Ishikawa (cell line): ENCODE measurements at regions not wholly inside any gene's neighbourhood (a gene's known extent, or its start where the extent isn't known, plus 50 kb on each side); places are given as distances from the start of the nearest gene placed in this dataset.

Experiments
- CEBPB ChIP-seq: IDR thresholded peaks from 2 replicates; pipeline ENCODE4 v1.6.1; 2012
- CREB1 ChIP-seq: IDR thresholded peaks from 2 replicates; pipeline ENCODE4 v1.6.1; 2012; ENCODE audit warnings: low read depth
- EGR1 ChIP-seq: IDR thresholded peaks from 2 replicates; pipeline ENCODE4 v1.6.1; 2012
- EP300 ChIP-seq: IDR thresholded peaks from 2 replicates; pipeline ENCODE4 v1.6.1; 2012; ENCODE audit warnings: borderline replicate concordance
- FOXM1 ChIP-seq: IDR thresholded peaks from 2 replicates; pipeline ENCODE4 v1.6.1; 2012; ENCODE audit warnings: low read depth, borderline replicate concordance
- MAX ChIP-seq: IDR thresholded peaks from 2 replicates; pipeline ENCODE4 v1.6.1; 2012
- NFIC ChIP-seq: IDR thresholded peaks from 2 replicates; pipeline ENCODE4 v1.6.1; 2012
- RAD21 ChIP-seq: IDR thresholded peaks from 2 replicates; pipeline ENCODE4 v1.6.1; 2012; ENCODE audit warnings: low read depth
- REST ChIP-seq: IDR thresholded peaks from 2 replicates; pipeline ENCODE4 v1.6.1; 2012; ENCODE audit warnings: low read depth, mild to moderate bottlenecking
- TAF1 ChIP-seq: IDR thresholded peaks from 2 replicates; pipeline ENCODE4 v1.6.1; 2012; ENCODE audit warnings: low read depth, mild to moderate bottlenecking
- TCF12 ChIP-seq: IDR thresholded peaks from 2 replicates; pipeline ENCODE4 v1.6.1; 2012; ENCODE audit warnings: low read depth
- TEAD4 ChIP-seq: IDR thresholded peaks from 2 replicates; pipeline ENCODE4 v1.6.1; 2012
- USF1 ChIP-seq: IDR thresholded peaks from 2 replicates; pipeline ENCODE4 v1.6.1; 2012
- YY1 ChIP-seq: IDR thresholded peaks from 2 replicates; pipeline ENCODE4 v1.6.1; 2012; ENCODE audit warnings: low read depth
- ZBTB7A ChIP-seq: IDR thresholded peaks from 2 replicates; pipeline ENCODE4 v1.6.1; 2012; ENCODE audit warnings: low read depth

- TF ChIP-seq USF1 = no peak
- TF ChIP-seq TEAD4 = no peak
- TF ChIP-seq CREB1 = no peak
- no peak for TF ChIP-seq ZBTB7A
- TF ChIP-seq MAX = no peak
- no peak for TF ChIP-seq NFIC
- TF ChIP-seq CEBPB = no peak
- no peak for TF ChIP-seq RAD21
- no peak for TF ChIP-seq EP300
- no peak for TF ChIP-seq EGR1
- TF ChIP-seq FOXM1 = no peak
- TF ChIP-seq YY1 = no peak
- no peak for TF ChIP-seq TAF1
- no peak for TF ChIP-seq REST
- no peak for TF ChIP-seq TCF12
Measured at GRCh38 chr5:165149431-165149830, 1644.0 kb downstream of the MAT2B start.

GRCh38 chr5:165152058-165152457 is 1646.6 kb downstream of the MAT2B start:
- TF ChIP-seq RAD21 = no peak
- TF ChIP-seq USF1 = no peak
- no peak for TF ChIP-seq EP300
- no peak for TF ChIP-seq YY1
- no peak for TF ChIP-seq REST
- no peak for TF ChIP-seq CEBPB
- no peak for TF ChIP-seq ZBTB7A
- no peak for TF ChIP-seq MAX
- no peak for TF ChIP-seq TCF12
- no peak for TF ChIP-seq NFIC
- TF ChIP-seq CREB1 = no peak
- TF ChIP-seq TAF1 = no peak
- no peak for TF ChIP-seq FOXM1
- no peak for TF ChIP-seq EGR1
- no peak for TF ChIP-seq TEAD4

GRCh38 chr5:165157219-165157618 is 1651.8 kb downstream of the MAT2B start:
- TF ChIP-seq FOXM1 (no peak), RAD21 (no peak), ZBTB7A (no peak), CEBPB (no peak), REST (no peak), TEAD4 (no peak), YY1 (no peak), TAF1 (no peak), EP300 (no peak), USF1 (no peak), MAX (no peak), CREB1 (no peak), EGR1 (no peak), NFIC (no peak), TCF12 (no peak)

- TF ChIP-seq TAF1 (no peak), RAD21 (no peak), TCF12 (no peak), EGR1 (no peak), EP300 (no peak), CREB1 (no peak), REST (no peak), ZBTB7A (no peak)
Measured at GRCh38 chr5:165161204-165161603, 1655.8 kb downstream of the MAT2B start.
